H9 (cell line): ENCODE measurements at regions not wholly inside any gene's neighbourhood (a gene's known extent, or its start where the extent isn't known, plus 50 kb on each side); places are given as distances from the start of the nearest gene placed in this dataset.

Experiments used
- DNase-seq: peaks from one replicate; pipeline ENCODE4 v3.0.0-alpha.2; 2017
- H2AFZ ChIP-seq: one replicate; pipeline ENCODE4 v1.6.1; 2013; ENCODE audit warnings: mild to moderate bottlenecking, low read length, control low read depth, moderate library complexity
- H2AK5ac ChIP-seq: 2 replicates; pipeline ENCODE4 v1.6.1; 2013; ENCODE audit warnings: low read length, control low read depth, mixed read lengths; ENCODE audit not compliant: insufficient read length
- H2BK120ac ChIP-seq: one replicate; pipeline ENCODE4 v1.6.1; 2013; ENCODE audit warnings: low read depth, mild to moderate bottlenecking, low read length, control low read depth, inconsistent platforms; ENCODE audit not compliant: poor library complexity, severe bottlenecking
- H2BK12ac ChIP-seq: 2 replicates; pipeline ENCODE4 v1.6.1; 2013; ENCODE audit warnings: low read length, control low read depth, mixed read lengths, low read depth; ENCODE audit not compliant: insufficient read length
- H2BK15ac ChIP-seq: 2 replicates; pipeline ENCODE4 v1.6.1; 2013; ENCODE audit warnings: low read depth, low read length, control low read depth
- H2BK20ac ChIP-seq: one replicate; pipeline ENCODE4 v1.6.1; 2013; ENCODE audit warnings: low read depth, mild to moderate bottlenecking, low read length, control low read depth, inconsistent platforms; ENCODE audit not compliant: poor library complexity, severe bottlenecking
- H2BK5ac ChIP-seq: 2 replicates; pipeline ENCODE4 v1.6.1; 2013; ENCODE audit warnings: low read length, control low read depth, mixed read lengths; ENCODE audit not compliant: insufficient read length
- H3K14ac ChIP-seq: 2 replicates; pipeline ENCODE4 v1.6.1; 2013; ENCODE audit warnings: low read length, control low read depth; ENCODE audit not compliant: insufficient read depth
- H3K18ac ChIP-seq: 2 replicates; pipeline ENCODE4 v1.6.1; 2013; ENCODE audit warnings: low read depth, mild to moderate bottlenecking, mixed read lengths, low read length, control low read depth; ENCODE audit not compliant: insufficient read length
- H3K23ac ChIP-seq: 2 replicates; pipeline ENCODE4 v1.6.1; 2013; ENCODE audit warnings: low read length, control low read depth, mixed read lengths, low read depth; ENCODE audit not compliant: insufficient read length
- H3K23me2 ChIP-seq: 2 replicates; pipeline ENCODE4 v1.6.1; 2013; ENCODE audit warnings: low read depth, mild to moderate bottlenecking, mixed read lengths, low read length, control low read depth; ENCODE audit not compliant: insufficient read length, poor library complexity, severe bottlenecking
- H3K27ac ChIP-seq: 2 replicates; pipeline ENCODE4 v1.5.1; 2013; ENCODE audit warnings: low read length, control low read depth, mixed read lengths, low read depth; ENCODE audit not compliant: insufficient read length
- H3K27me3 ChIP-seq: 2 replicates; pipeline ENCODE4 v1.6.1; 2013; ENCODE audit warnings: low read length, control low read depth, inconsistent platforms; ENCODE audit not compliant: insufficient read depth
- H3K4ac ChIP-seq: 2 replicates; pipeline ENCODE4 v1.6.1; 2013; ENCODE audit warnings: low read depth, mild to moderate bottlenecking, control low read depth, inconsistent platforms, low read length, moderate library complexity
- H3K4me1 ChIP-seq: 2 replicates; pipeline ENCODE4 v1.6.1; 2013; ENCODE audit warnings: low read length, control low read depth, inconsistent platforms; ENCODE audit not compliant: insufficient read depth
- H3K4me2 ChIP-seq: 2 replicates; pipeline ENCODE4 v1.6.1; 2013; ENCODE audit warnings: low read length, control low read depth, mixed read lengths; ENCODE audit not compliant: insufficient read length, insufficient read depth
- H3K56ac ChIP-seq: 2 replicates; pipeline ENCODE4 v1.6.1; 2013; ENCODE audit warnings: low read depth, mild to moderate bottlenecking, mixed read lengths, low read length, control low read depth; ENCODE audit not compliant: insufficient read length
- H3K79me1 ChIP-seq: 2 replicates; pipeline ENCODE4 v1.6.1; 2013; ENCODE audit warnings: low read depth, mild to moderate bottlenecking, moderate library complexity, low read length, control low read depth, inconsistent platforms; ENCODE audit not compliant: insufficient read depth, poor library complexity, severe bottlenecking
- H3K79me2 ChIP-seq: 2 replicates; pipeline ENCODE4 v1.6.1; 2013; ENCODE audit warnings: low read length, control low read depth, inconsistent platforms; ENCODE audit not compliant: insufficient read depth
- H3K9ac ChIP-seq: 2 replicates; pipeline ENCODE4 v1.6.1; 2013; ENCODE audit warnings: low read length, control low read depth, mixed read lengths; ENCODE audit not compliant: insufficient read length; ENCODE audit errors: extremely low read depth
- H3K9me3 ChIP-seq: one replicate; pipeline ENCODE4 v1.6.1; 2013; ENCODE audit warnings: low read depth, low read length, inconsistent platforms; ENCODE audit not compliant: control insufficient read depth
- H3T11ph ChIP-seq: one replicate; pipeline ENCODE4 v1.6.1; 2013; ENCODE audit warnings: mild to moderate bottlenecking, low read length, control low read depth, inconsistent platforms
- H4K20me1 ChIP-seq: one replicate; pipeline ENCODE4 v1.6.1; 2013; ENCODE audit not compliant: control insufficient read depth, insufficient read length, insufficient read depth
- H4K5ac ChIP-seq: 2 replicates; pipeline ENCODE4 v1.6.1; 2013; ENCODE audit warnings: low read depth, mild to moderate bottlenecking, mixed read lengths, low read length, control low read depth; ENCODE audit not compliant: insufficient read length
- H4K8ac ChIP-seq: replicated peaks from 2 replicates; pipeline ENCODE4 v1.6.1; 2013; ENCODE audit warnings: low read length, control low read depth, mixed read lengths, low read depth; ENCODE audit not compliant: insufficient read length
- H4K91ac ChIP-seq: 2 replicates; pipeline ENCODE4 v1.6.1; 2013; ENCODE audit warnings: low read depth, mild to moderate bottlenecking, moderate library complexity, mixed read lengths, low read length, control low read depth; ENCODE audit not compliant: insufficient read length
- H3K27ac Mint-ChIP-seq, 3 experiments: 2 replicates in 2 of 3; 3 replicates in 1 of 3; pipeline ENCODE4 v1.8.0; 2020 to 2021; ENCODE audit warnings: mixed read lengths in 3 of 3, mild to moderate bottlenecking in 1 of 3, moderate library complexity in 1 of 3
- H3K27me3 Mint-ChIP-seq: 2 replicates; pipeline ENCODE4 v1.8.0; 2021; ENCODE audit warnings: low read depth, mild to moderate bottlenecking, moderate library complexity, mixed read lengths
- H3K36me3 Mint-ChIP-seq, 3 experiments: 2 replicates in 2 of 3; 3 replicates in 1 of 3; pipeline ENCODE4 v1.8.0; 2020 to 2021; ENCODE audit warnings: low read depth in 3 of 3, mixed read lengths in 3 of 3; ENCODE audit not compliant: insufficient read depth in 1 of 3
- H3K4me1 Mint-ChIP-seq, 2 experiments: 2 replicates each; pipeline ENCODE4 v1.8.0; 2020; ENCODE audit warnings: mixed read lengths in 2 of 2
- H3K4me3 Mint-ChIP-seq, 2 experiments: 2 replicates in 1 of 2; 3 replicates in 1 of 2; pipeline ENCODE4 v1.8.0; 2020 to 2021; ENCODE audit warnings: mild to moderate bottlenecking in 2 of 2, mixed read lengths in 2 of 2, moderate library complexity in 1 of 2
- H3K9me3 Mint-ChIP-seq, 2 experiments: 2 replicates in 1 of 2; 3 replicates in 1 of 2; pipeline ENCODE4 v1.8.0; 2020; ENCODE audit warnings: mild to moderate bottlenecking in 2 of 2, mixed read lengths in 2 of 2, moderate library complexity in 1 of 2
- WGBS: extraction: QIAGEN DNeasy Blood & Tissue Kit; methylation state at CpG from one replicate; pipeline ENCODE4 v1.1.7; 2013; ENCODE audit warnings: missing lambda C conversion rate, low lambda C conversion rate, mixed read lengths; ENCODE audit not compliant: insufficient read length; ENCODE audit errors: extremely low coverage; 5-methylcytosine and 5-hydroxymethylcytosine counted together
- TF ChIP-seq, protein P1 (sequence below): fragments of 200-600 bp; sonication (generic); conservative IDR thresholded peaks from 3 replicates; pipeline ENCODE4 v1.8.0; 2021; ENCODE audit warnings: antibody characterized with exemption, mild to moderate bottlenecking

DNA sequence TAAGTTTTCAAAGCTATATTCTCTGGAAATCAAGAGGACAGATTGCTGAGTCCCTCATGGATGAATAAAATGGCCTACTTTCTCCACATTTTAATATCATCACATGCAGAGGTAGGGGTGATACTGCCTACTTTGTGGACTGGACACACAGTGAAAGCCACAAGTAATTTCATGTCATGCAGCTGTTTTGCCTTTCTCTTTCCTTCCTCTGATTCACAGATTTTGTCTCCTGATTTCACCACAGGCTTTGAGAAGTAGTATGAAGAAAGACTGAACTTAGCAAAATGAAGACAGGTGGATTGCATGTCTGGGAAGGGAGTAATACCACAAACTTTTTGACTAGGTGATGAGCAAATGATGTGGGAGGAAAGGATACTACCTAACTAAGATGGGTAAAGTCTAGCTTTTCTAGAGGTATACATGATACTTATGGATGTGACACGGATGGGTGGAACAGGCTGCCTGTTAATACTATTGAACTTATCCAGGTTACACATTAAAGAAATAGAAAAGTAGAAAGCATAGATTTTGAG, 478.4 kb upstream of the GOT2 start:
- Histone ChIP-seq H4K5ac (no peak overlapping the region), H3K4ac (no peak overlapping the region), H3K18ac (no peak overlapping the region), H3K79me2 (no peaks in the 10 kb centered on the region), H3K23ac (no peak overlapping the region), H2BK20ac (no peak overlapping the region), H2AFZ (no peak overlapping the region), H2AK5ac (no peak overlapping the region), H4K8ac (no peak overlapping the region), H3K23me2 (no peaks in the 10 kb centered on the region), H2BK120ac (no peak overlapping the region), H3K4me1 (peaks cover 7% of the 10 kb centered on the region; the same call in 1 of the 2 replicates), H4K91ac (no peak overlapping the region), H3K56ac (no peak overlapping the region), H3K14ac (no peak overlapping the region), H2BK15ac (no peak overlapping the region), H2BK12ac (no peak overlapping the region), H3K27me3 (no peaks in the 10 kb centered on the region), H2BK5ac (no peak overlapping the region), H3T11ph (no peak overlapping the region), H3K9me3 (no peaks in the 10 kb centered on the region), H4K20me1 (no peaks in the 10 kb centered on the region), H3K9ac (no peak overlapping the region), H3K27ac (no peak overlapping the region), H3K4me2 (no peak overlapping the region), H3K79me1 (no peaks in the 10 kb centered on the region)
- TF ChIP-seq, protein P1, sequence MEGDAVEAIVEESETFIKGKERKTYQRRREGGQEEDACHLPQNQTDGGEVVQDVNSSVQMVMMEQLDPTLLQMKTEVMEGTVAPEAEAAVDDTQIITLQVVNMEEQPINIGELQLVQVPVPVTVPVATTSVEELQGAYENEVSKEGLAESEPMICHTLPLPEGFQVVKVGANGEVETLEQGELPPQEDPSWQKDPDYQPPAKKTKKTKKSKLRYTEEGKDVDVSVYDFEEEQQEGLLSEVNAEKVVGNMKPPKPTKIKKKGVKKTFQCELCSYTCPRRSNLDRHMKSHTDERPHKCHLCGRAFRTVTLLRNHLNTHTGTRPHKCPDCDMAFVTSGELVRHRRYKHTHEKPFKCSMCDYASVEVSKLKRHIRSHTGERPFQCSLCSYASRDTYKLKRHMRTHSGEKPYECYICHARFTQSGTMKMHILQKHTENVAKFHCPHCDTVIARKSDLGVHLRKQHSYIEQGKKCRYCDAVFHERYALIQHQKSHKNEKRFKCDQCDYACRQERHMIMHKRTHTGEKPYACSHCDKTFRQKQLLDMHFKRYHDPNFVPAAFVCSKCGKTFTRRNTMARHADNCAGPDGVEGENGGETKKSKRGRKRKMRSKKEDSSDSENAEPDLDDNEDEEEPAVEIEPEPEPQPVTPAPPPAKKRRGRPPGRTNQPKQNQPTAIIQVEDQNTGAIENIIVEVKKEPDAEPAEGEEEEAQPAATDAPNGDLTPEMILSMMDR: no peak
- no peak for DNase-seq
- no peaks in the 10 kb centered on the region for H3K27me3 Mint-ChIP-seq
- no peak overlapping the region for H3K27ac Mint-ChIP-seq
- peaks cover 2 to 3% of the 10 kb centered on the region in 2 experiments; a peak in 2 of 5 replicates for H3K9me3 Mint-ChIP-seq
- H3K4me1 Mint-ChIP-seq: peaks cover 20 to 22% of the 10 kb centered on the region in 2 experiments
- H3K36me3 Mint-ChIP-seq: peaks cover 0 to 3% (median 0%) of the 10 kb centered on the region in 3 experiments; a peak in 2 of 7 replicates
- no CpG with 5 or more reads among the region's 1 CpG for WGBS
- H3K4me3 Mint-ChIP-seq: no peak overlapping the region
